SW 1271 (cell line): ENCODE measurements at regions not wholly inside any gene's neighbourhood (a gene's known extent, or its start where the extent isn't known, plus 50 kb on each side); places are given as distances from the start of the nearest gene placed in this dataset.

Experiments used
- DNase-seq, 2 experiments: peaks; one replicate each; lab custom pipeline; 2025; lab: John Stamatoyannopoulos, UW

GRCh38 chr5:97846643-97847042, 663.6 kb upstream of the RIOK2 start:
- no peak for DNase-seq

- DNase-seq: no peak
Observed at GRCh38 chr5:97847920-97848631, 665.0 kb upstream of the RIOK2 start.

DNA sequence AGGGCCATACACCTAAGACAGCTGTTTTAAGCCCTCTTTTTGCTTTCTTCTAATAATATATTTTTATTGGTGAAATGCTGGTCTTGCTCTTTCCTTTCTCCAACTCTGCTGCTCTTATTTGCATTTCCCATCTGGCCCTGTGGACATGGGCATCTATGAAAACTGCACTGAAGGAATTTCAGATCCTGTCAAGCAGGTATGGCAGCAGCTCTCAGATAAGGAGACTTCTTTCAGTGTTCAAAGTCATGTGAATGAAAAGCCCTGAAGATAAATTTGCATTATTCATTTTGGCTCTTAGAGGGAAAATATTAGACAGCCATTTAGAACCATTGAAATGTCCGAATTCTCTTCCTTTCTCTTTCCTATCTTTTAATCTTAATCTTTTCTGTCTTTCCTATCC, 668.0 kb upstream of the RIOK2 start:
- DNase-seq: no peak

DNA sequence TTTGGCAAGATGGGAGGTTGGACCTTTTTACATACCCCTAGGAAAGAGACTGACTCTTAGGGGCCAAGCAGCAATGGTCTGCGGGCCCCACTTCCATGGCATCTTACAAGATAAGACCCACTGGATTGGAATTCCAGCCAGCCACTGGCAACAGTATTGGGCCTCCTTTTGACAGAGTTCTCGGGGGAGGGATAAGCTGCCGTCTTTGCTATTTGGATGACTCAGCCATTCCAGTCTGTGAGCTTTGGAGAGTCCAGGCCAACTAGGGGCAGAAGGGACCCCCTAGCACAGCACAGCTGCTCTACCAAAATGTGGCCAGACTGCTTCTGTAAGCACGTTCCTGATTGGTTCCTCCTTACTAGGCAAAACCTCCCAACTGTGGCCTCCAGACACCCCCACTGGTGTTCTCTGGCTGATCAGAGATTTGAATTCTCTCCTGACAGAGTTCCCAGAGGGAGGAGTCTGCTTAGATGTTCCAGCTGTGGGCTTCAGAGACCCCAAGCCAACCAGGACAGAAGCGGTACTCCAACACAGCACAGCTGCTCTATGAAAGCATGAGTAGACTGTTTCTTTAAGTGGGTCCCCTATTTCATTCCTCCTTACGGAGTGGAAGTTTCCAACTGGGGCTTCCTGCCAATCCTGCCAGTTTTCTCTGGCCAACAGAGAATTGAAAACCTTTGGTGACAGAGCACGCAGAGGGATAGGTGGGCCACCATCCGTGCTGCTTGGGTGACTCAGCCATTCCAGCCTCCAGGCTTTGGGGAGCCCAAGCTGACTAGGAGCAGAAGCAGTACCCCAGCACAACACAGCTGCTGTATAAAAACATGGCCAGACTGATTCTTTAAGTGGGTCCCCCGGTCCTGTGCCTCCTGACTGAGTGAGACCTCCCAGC, 672.1 kb upstream of the RIOK2 start:
- DNase-seq: no peak

DNA sequence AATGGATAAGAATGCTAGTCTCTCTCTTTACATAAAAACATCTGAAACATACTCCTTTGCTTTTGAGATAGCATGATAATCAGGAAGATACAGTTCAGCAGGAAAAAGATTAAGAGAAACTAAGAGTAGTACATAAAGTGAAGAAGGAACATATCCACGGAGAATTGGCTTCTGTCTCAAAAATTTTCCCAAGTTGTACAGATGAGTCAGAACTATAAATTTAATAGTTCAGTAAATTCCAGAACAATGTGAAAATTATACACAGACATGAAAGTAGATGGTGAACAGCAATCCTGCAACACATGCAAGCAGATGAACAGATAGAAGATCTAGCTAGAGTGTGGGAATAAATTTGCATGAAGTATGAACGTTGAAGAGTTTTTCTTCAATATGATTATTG, 691.4 kb upstream of the RIOK2 start:
- DNase-seq: no peak

GRCh38 chr5:97876272-97876671, 693.2 kb upstream of the RIOK2 start:
- DNase-seq: no peak

- DNase-seq: no peak
Observed at GRCh38 chr5:97877588-97877987, 694.5 kb upstream of the RIOK2 start.

GRCh38 chr5:97888439-97888838, 705.4 kb upstream of the RIOK2 start:
- DNase-seq: no peak

DNA sequence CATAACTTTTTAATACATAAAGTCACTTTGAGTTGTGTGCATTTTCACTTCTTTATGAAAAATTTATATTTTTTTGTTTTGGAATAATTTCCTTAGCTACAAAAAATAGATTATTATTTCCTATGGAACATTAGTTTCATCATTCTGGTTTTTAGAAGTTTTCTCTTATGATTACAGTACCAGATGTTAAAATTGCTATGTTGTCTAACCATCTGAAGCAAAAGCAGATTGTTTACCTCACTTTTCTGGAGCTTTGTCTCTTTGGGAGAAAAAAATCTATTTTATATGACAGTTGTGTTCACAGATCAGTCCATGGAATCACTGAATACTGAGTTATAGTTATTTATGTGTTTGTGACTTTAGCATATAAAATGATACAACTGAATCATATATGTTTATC, 708.9 kb upstream of the RIOK2 start:
- no peak for DNase-seq

- no peak for DNase-seq
Observed at GRCh38 chr5:97903742-97904141, 720.7 kb upstream of the RIOK2 start.

DNA sequence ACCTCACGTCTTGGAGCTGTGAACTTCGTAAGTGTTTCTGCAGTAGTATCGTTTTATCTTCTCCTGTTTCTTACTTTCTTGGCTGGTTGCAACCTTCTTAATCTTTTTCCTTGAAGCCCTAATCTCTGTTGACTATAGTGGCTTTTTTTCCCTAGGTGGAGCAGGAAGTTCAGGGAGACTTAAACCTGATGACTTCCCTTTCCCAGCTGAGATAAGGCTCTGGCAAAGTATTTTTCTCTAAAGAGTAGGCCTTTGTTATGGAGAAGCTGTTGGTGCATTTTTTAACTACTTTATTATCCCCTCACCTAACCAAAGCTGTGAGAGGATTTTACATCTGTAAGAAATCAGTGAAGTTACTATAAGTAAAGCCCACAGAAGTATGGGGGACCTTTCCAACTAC, 723.1 kb upstream of the RIOK2 start:
- DNase-seq: no peak

GRCh38 chr5:97907646-97908400, 724.8 kb upstream of the RIOK2 start:
- DNase-seq: no peak

GRCh38 chr5:97909541-97909940, 726.5 kb upstream of the RIOK2 start:
- DNase-seq: no peak

DNA sequence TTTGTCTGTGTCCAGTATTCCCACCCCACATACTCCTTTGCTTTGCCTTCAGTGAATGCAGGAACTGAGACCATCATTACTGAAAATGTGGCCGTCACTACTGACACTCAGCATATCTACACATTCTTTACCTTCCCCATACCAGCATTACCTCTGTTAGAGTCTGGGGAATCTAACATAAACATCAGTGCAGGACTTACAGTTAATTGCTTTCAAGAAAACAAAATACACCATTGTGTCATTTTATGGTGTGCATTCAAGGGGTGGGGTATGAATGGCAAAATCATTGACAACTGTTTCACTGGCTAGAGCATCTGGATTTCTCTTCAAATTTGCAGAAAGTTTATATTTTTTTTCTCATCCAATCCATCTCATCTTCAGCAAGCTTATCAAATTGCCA, 731.4 kb upstream of the RIOK2 start:
- DNase-seq: no peak

DNA sequence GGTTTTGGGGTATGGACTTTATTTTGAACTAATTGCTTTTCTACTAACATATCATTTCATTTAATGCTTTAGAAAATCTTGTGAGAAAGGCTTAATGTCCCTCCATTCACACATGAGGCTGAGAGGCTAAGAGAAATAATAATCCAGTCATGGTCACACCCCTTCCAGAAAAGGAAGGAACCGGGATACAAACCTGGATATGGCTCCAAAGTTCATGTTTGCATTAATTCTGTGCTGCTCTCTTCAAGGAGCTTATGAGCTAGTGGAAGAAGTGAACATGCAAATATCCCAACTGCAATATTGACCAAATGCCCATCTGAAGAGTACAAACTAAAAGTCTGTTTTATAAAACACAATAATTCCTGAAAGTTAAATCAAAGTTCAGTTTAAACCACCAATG, 732.1 kb upstream of the RIOK2 start:
- DNase-seq: no peak

- no peak for DNase-seq
Observed at GRCh38 chr5:97918057-97918456, 735.0 kb upstream of the RIOK2 start.

GRCh38 chr5:97918620-97919019, 735.6 kb upstream of the RIOK2 start:
- DNase-seq: no peak

DNA sequence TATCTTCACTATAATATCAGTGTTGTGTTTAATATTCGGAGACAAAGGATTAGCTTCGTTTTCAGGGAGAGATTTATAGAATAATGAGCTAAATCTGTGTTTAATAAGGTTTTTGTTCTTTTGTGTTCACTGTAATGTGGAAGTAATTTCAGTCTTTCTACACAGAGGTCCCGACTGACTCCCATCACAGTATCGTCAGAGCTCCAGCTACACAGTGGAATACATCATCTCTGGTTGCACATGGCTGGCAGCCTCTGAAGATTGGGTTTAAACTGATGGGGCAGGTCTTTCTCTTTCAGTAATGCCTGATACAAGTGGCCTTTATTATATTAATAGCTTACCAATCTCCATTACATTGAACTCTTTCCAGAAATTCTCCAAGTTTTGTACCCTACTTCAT, 736.7 kb upstream of the RIOK2 start:
- no peak for DNase-seq

GRCh38 chr5:97922776-97923175, 739.7 kb upstream of the RIOK2 start:
- no peak for DNase-seq

GRCh38 chr5:97923496-97923895, 740.4 kb upstream of the RIOK2 start:
- no peak for DNase-seq

- DNase-seq: no peak
Observed at GRCh38 chr5:97923997-97924396, 741.0 kb upstream of the RIOK2 start.

- DNase-seq: no peak
Observed at GRCh38 chr5:97929383-97929782, 746.3 kb upstream of the RIOK2 start.

GRCh38 chr5:97931829-97932228, 748.8 kb upstream of the RIOK2 start:
- no peak for DNase-seq
